ENCODE measurements at regions not wholly inside any gene's neighbourhood (a gene's known extent, or its start where the extent isn't known, plus 50 kb on each side); places are given as distances from the start of the nearest gene placed in this dataset.
"Not testable (repeated sequence)": the region's sequence is repeated elsewhere in the genome, so short reads cannot be mapped to it uniquely, and the experiment has no call there.

DNA sequence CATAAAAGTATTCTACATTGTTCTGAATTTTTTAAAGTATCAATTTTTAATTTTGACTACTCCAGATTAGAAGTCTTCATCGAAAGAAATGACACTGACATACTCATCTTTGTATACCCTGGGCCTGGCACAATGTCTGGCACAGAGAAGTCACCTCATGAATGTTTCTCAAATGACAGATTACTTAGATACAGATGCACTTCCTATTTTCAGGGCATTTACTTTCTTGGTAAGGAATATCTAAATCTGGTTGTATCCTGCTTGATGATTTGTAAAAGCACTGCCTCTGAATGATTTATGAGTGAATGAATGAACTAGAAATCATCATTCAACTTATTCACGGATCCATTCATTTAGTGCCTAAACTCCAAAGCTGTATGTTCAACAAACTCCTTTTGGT, 1784.7 kb downstream of the LRRC4C start:
- DNase-seq, result no peak

DNA sequence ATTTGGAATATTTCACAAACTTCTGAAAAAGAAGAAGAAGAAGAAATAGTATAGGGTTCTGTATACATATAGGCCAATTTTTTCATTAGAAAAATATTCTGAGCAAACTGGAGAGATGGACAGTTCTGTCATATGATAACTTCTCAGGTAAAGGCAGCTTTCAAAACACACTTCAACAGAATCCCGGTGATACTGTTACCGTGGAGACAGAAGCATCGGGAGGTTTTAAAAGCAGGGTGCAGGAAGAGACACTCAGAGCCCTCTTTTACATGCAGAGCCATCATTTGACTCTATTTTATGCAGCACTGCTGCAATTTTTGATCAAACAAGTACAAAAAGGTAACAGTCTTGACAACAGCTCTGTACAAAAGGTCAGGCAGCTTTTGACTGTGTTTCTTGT, 1785.4 kb downstream of the LRRC4C start:
- no peak for DNase-seq

DNA sequence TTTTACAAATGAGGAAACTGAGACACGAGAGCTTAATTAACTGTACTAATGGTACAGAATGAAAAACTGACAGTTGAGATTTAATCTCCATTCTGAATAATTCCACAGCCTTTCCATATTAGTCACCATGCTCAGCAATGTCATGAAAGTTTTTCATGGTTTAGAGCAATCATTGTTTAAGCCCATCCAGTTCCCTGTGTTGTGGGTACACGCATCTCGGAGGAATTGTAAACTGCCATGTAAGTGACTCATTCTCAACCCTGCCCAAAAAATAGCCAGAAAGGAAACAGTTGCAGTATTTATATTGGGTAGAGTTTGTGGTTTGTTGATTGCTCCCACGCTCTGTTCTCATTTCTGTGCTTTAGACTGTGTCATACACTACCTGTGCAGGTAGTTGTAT, 1790.8 kb downstream of the LRRC4C start:
- no peak for DNase-seq

DNA sequence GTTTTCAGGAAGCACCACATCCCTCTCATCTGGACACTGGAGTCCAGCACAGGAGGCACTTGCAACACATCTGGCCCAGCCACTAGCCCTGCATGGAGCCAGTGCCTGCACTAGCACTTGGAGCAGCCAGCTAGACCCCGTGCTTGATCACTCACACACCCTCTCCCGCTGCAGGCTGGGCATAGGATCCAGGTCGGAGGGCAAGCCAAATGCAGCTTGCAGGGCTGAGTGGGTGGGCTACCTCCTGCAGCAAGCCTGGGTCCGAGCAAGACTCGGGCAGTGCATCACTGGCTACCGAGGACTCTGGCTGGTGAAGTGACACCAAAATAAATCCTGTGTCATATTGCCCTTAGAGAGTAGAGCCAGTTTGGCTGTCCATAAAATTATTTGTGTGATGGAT, 1795.4 kb downstream of the LRRC4C start:
- DNase-seq, result no peak

DNA sequence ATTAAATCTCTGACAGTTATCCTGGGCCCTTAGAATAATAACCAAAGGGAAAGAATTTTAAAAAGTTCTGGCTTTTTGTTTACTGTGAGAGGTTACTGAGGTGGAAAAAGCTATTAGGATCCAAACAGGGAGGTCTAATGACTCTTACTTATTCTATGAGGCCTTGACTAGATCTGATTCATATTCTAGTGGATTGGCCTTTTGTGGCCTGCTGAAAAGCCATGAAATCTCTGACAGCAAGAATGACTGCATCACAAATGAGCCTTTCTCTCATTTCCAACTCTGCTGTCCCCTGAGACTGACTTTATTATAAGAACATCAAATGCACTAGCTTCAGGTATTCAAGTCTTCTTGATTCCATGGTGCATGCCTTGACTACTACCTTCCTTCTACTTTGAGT, 1797.6 kb downstream of the LRRC4C start:
- no peak for DNase-seq

DNA sequence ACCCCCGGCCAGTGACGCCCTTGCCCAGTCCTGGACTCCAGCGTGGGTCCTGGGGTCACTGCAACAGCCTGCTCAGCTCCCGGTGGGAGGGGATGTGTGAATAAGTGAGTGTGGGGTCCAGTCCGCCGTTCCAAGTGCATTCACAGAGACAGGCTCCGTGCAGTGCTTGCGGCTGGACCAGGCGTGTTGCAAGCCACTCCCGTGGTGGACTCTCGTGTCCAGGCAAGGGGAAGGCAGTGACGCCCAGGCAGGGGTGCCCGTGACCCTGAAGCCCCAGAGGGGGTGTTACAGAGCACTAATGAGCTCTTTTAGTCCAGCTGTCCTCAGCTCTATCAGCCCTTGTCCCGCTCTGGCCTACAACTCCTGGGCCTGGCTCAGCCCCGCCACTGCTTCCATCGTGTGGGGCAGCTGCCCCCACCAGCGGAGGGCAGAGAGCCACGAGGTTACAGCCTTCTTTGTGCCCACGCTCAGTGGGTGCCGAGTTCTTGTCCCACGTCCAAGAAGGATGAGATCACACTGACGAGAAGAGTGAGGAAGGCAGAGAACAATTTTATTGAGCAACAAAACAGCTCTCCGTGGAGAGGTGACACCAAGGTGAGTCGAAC, 1807.5 kb downstream of the LRRC4C start:
- no peak for DNase-seq

DNA sequence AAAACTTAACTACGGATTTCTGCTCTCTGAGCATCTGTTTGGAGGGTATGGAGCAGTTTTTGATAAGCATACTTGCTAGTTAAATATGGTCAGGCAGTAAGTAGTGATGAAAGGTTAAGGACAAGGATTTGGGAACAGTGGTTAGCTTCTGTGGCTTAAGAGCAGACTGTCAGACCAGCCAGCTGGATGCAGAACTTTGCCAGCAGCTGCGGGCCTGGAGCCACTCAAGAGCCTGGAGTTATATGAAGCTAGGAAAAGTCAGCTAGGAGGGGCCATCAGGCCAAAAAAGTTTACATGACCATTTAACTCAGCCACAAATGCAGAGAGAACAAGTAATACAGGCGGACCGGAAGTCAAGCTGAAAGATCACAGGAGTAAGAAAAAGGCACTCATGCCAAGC, 1817.7 kb downstream of the LRRC4C start:
- DNase-seq, result no peak

DNA sequence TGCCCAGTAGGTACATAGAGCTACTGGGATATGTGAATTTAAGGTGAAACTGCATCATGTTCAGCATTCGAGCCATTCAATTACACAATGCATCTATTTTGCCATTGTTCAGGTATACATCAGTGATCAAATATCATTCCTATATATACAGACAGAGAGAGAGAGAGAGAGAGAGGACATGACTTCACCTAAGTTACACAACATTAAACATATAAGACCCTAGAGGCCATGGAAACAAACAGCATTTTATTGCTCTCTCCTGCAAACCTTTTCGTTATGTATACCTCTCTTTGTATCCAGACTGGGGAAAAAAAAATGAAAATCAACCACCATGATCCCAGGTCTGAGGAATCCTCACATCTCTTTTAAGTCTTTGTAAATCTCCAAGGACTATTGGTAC, 1829.1 kb downstream of the LRRC4C start:
- DNase-seq, result no peak

DNA sequence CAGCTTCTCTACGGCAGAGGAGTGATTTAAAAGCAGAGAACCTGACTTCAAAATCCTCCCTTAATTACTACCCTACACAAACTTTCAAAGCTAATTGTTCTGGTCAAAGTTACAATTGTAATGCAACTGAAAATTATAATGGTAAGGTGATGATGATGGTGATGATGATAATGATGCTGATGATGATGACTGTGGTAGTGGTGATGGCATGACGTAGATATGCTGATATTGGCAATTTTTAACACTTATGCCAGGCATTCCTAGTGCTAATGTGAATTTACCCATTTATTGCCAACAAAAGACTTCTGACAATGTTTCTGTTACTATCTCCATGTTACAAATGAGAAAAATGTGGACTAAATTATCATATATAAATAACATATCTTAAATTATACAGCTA, 1831.1 kb downstream of the LRRC4C start:
- DNase-seq, result no peak

DNA sequence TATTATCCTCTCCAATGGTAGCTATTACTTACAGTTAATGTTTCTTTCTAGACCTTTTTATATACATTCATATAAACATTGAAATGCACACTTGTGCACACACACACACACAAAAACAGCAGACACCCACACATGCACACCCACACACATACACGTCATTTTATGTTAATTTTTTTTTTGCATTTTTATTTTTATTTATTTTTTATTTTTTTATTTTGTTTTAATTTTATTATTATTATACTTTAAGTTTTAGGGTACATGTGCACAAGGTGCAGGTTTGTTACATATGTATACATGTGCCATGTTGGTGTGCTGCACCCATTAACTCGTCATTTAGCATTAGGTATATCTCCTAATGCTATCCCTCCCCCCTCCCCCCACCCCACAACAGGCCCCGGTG, 1839.1 kb downstream of the LRRC4C start:
- not testable (repeated sequence) for DNase-seq

DNA sequence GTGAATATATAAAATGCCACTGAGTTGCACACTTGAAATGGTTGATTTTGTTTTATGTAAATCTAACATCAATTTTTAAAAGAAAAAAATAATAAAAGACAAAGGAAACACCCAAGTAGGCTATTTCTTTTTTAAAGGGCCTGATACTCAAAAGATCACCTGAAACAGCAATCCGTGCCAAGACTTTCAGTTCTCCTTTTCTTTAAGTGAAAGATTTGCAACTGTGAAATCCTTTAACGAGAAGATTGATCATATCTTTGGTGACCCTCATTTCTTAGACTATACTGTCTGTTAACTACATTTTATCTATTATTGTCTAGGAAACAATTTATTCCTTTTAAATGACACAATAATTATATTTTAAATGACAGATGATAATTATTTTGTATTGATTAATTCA, 1841.5 kb downstream of the LRRC4C start:
- DNase-seq, result no peak

DNA sequence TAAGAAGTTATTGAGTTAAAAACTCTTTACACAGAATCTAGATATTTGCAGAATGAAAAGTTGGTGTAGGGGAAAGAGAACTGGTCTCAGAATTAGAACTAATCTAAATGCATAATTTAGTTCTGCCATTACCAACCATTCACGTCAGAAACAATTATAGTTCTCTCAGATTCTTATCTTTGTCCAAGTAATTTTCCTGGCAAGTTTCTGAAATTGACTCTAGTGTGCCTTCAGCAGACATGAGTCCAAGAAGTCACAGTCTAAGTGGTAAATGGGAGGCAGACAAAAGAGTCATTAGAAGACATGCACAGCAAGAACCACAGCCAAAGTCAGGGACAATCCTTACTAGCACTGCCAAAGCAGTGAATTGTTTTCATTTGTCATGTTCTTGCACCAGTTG, 1870.1 kb downstream of the LRRC4C start:
- no peak for DNase-seq

DNA sequence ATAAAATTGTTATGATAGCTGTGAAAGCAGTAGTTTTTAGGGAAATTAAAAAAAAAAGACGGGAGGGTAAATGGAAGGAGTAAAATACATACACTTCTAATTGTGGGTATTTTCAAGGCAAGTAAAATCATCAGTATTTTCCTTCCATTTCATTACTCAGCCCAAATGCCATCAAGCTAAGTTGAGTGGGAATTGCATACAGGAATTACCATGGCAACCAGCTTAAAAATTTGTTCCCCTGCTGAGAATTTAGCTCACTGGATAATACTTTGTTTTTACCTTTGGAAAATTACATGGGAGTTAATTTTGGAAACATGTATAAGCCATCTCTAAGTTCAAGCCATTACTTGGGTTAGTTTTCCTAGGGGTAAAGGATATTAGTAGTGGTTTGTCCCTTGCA, 1873.4 kb downstream of the LRRC4C start:
- no peak for DNase-seq

DNA sequence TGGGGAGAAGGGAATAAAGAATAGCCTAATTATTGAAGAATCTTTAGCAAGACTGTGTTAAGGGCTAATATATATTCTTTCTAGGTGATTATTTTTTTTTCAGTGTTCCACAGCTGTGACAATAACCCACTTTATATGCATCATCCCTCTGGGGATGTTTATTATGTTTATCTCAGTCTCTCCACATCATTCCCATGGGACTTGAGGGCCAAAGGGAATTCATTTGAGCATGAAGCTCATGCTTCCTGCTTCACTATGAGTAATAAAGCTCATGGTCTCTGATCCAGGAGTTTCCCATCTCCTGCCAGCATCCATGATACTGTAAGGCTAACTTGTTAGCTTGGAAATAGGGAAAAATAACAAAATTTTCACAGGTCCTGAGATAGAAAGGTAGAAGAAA, 1888.4 kb downstream of the LRRC4C start:
- no peak for DNase-seq

DNA sequence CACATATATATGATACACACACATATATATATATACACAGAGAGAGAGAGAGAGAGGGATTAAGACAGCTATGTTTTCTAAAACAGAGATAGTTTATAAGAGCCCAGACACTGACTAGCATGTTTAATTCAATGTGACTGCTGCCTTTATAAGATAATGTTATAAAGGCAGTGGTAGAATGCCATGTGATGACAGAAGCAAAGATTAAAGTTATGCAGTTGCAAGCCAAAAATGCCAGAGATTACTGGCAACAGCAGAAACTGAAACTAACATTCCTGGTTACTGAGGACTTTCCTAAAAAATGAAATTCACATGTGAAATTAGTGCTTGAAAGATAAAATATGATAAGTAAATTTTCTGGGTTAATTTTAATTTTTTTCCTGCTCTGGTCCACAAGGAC, 1888.9 kb downstream of the LRRC4C start:
- DNase-seq, result no peak

DNA sequence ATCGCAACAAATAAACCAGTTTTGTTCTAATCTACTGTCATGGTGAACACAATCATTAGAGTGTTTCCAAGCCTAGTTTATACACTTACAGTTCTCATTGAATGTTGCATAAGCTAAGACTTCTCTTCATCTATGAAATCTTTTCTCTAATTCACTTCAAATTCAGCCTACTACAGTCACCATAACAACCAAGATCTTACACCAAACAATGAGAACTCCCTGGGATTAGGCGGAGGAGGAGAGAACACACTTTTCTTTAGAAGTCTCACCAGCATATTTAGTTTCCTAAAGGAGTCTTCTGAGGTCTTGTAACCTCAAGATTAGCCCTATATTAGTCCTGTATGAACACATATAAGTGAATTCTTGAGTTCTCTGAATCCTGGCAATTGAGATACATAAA, 1889.7 kb downstream of the LRRC4C start:
- DNase-seq, result no peak

DNA sequence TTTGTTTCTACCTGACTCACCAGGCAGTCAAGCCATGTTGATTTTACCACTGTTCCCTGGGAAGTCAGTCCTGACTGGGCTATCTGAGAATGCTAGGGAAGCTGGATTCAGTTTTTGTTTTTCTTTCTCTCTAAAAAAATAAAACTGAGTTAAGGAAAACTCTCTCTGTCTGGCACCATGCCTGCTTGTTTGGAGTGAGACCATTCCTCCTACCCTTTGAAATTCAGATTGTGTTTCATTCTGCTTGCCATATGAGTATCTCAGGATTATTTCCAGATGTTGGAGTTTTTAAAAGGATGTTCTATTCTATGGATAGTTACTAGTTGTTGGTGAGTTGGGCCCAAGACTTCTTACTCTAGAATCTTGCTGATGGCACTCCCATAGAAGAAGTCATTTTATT, 1917.0 kb downstream of the LRRC4C start:
- no peak for DNase-seq

DNA sequence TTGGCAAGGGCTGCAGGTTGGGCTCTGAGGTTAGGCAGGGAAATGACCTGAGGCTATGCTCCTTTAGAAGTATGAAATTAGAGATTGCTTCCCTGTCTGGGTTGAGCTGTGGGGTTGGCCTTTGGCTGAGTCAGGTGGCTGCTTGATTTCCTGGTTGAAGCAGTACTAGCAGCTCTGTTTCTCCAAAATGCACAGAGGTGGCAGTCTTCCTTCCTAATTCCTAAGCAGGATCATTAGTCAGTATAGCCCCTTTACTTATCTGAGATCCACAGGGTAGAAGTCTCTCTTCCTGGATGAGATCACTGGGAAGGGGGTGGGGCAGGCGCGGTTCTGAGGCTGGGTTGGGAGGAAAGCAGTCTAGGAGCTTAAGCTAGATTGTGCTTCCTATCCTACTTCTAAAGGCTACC, 1917.5 kb downstream of the LRRC4C start:
- no peak for DNase-seq

DNA sequence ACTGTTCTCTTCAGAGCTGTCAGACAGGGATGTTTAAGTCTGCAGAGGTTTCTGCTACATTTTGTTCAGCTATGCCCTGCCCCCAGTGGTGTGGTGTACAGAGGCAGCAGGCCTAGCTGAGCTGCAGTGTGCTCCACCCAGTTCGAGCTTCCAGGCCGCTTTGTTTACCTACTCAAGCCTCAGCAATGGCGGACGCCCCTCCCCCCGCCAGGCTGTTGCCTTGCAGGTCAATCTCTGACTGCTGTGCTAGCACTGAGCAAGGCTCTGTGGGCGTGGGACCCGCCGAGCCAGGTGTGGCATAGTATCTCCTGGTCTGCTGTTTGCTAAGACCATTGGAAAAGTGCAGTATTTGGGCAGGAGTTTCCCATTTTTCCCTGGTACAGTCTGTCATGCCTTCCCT, 1923.1 kb downstream of the LRRC4C start:
- not testable (repeated sequence) for DNase-seq

All from renal pelvis (tissue), 1 donor.